GM21381 (cell line): ENCODE measurements at regions not wholly inside any gene's neighbourhood (a gene's known extent, or its start where the extent isn't known, plus 50 kb on each side); places are given as distances from the start of the nearest gene placed in this dataset.
"Not testable (repeated sequence)": the region's sequence is repeated elsewhere in the genome, so short reads cannot be mapped to it uniquely, and the experiment has no call there.

Experiments used
- ATAC-seq: cut with Tn5 transposase; IDR thresholded peaks from one replicate; pipeline ENCODE4 v1.9.1; 2021; ENCODE audit warnings: mild to moderate bottlenecking, moderate library complexity; ENCODE audit not compliant: unreplicated experiment

- ATAC-seq = peak; percentile 57
Observed at GRCh38 chr12:67069451-67070306, 199.5 kb upstream of the CAND1 start.

- ATAC-seq = no peak
Observed at GRCh38 chr12:67070307-67070600, 198.9 kb upstream of the CAND1 start.

- no peak for ATAC-seq
Observed at GRCh38 chr12:67070604-67071003, 198.6 kb upstream of the CAND1 start.

- ATAC-seq = not testable (repeated sequence)
Observed at GRCh38 chr12:67072281-67072680, 196.9 kb upstream of the CAND1 start.

GRCh38 chr12:67073336-67073735, 195.8 kb upstream of the CAND1 start:
- no peak for ATAC-seq

GRCh38 chr12:67074072-67074471, 195.1 kb upstream of the CAND1 start:
- no peak for ATAC-seq

- ATAC-seq = no peak
Observed at GRCh38 chr12:67077617-67078016, 191.5 kb upstream of the CAND1 start.

- no peak for ATAC-seq
Observed at GRCh38 chr12:67078957-67079356, 190.2 kb upstream of the CAND1 start.

- ATAC-seq = no peak
Observed at GRCh38 chr12:67080637-67081036, 188.5 kb upstream of the CAND1 start.

- no peak for ATAC-seq
Observed at GRCh38 chr12:67082221-67082620, 186.9 kb upstream of the CAND1 start.

GRCh38 chr12:67085699-67086098, 183.5 kb upstream of the CAND1 start:
- ATAC-seq = no peak

GRCh38 chr12:67086116-67086515, 183.0 kb upstream of the CAND1 start:
- ATAC-seq = no peak

- no peak for ATAC-seq
Observed at GRCh38 chr12:67088401-67089118, 180.6 kb upstream of the CAND1 start.

GRCh38 chr12:67091204-67091603, 178.0 kb upstream of the CAND1 start:
- ATAC-seq = no peak

- ATAC-seq = no peak
Observed at GRCh38 chr12:67091678-67092077, 177.5 kb upstream of the CAND1 start.

GRCh38 chr12:67092934-67093333, 176.2 kb upstream of the CAND1 start:
- ATAC-seq = not testable (repeated sequence)

- no peak for ATAC-seq
Observed at GRCh38 chr12:67096533-67097318, 172.4 kb upstream of the CAND1 start.

- no peak for ATAC-seq
Observed at GRCh38 chr12:67099858-67100257, 169.3 kb upstream of the CAND1 start.

- no peak for ATAC-seq
Observed at GRCh38 chr12:67103521-67103920, 165.6 kb upstream of the CAND1 start.

GRCh38 chr12:67107235-67107634, 161.9 kb upstream of the CAND1 start:
- no peak for ATAC-seq

- ATAC-seq = no peak
Observed at GRCh38 chr12:67107751-67108269, 161.3 kb upstream of the CAND1 start.
